Neural progenitor cell (in vitro differentiated cells): ENCODE measurements at regions not wholly inside any gene's neighbourhood (a gene's known extent, or its start where the extent isn't known, plus 50 kb on each side); places are given as distances from the start of the nearest gene placed in this dataset.

Experiments
- DNase-seq: peaks from one replicate; pipeline ENCODE4 v3.0.0-alpha.2; 2016; ENCODE audit warnings: low spot score
- H2AFZ ChIP-seq: fragments of 200-600 bp; sonication (generic); replicated peaks from 2 replicates; pipeline ENCODE4 v1.6.1; 2016; ENCODE audit warnings: antibody characterized with exemption
- H3F3A ChIP-seq: fragments of 200-600 bp; sonication (generic); 2 replicates; pipeline ENCODE4 v1.6.1; 2016; ENCODE audit warnings: antibody characterized with exemption, low read depth
- H3K27ac ChIP-seq: fragments of 200-600 bp; sonication (generic); 2 replicates; pipeline ENCODE4 v1.5.1; 2016; ENCODE audit warnings: mild to moderate bottlenecking
- H3K27me3 ChIP-seq: fragments of 200-600 bp; sonication (generic); 2 replicates; pipeline ENCODE4 v1.6.1; 2016; ENCODE audit warnings: mild to moderate bottlenecking, moderate library complexity
- H3K36me3 ChIP-seq: fragments of 200-600 bp; sonication (generic); 2 replicates; pipeline ENCODE4 v1.5.1; 2016
- H3K4me1 ChIP-seq: fragments of 200-600 bp; sonication (generic); 2 replicates; pipeline ENCODE4 v1.6.1; 2016; ENCODE audit warnings: mixed run types
- H3K4me2 ChIP-seq: fragments of 200-600 bp; sonication (generic); 2 replicates; pipeline ENCODE4 v1.6.1; 2016
- H3K4me3 ChIP-seq: fragments of 200-600 bp; sonication (generic); 2 replicates; pipeline ENCODE4 v1.5.1; 2016
- H3K79me2 ChIP-seq: fragments of 200-600 bp; sonication (generic); 2 replicates; pipeline ENCODE4 v1.6.1; 2016; ENCODE audit warnings: low read depth
- H3K9ac ChIP-seq: fragments of 200-600 bp; sonication (generic); 2 replicates; pipeline ENCODE4 v1.6.1; 2016
- H3K9me3 ChIP-seq: fragments of 200-600 bp; sonication (generic); 2 replicates; pipeline ENCODE4 v1.5.1; 2016; ENCODE audit warnings: low read depth
- H4K20me1 ChIP-seq: fragments of 200-600 bp; sonication (generic); 2 replicates; pipeline ENCODE4 v1.6.1; 2016; ENCODE audit warnings: low read depth
- H3K27ac Mint-ChIP-seq: 3 replicates; pipeline ENCODE4 v1.8.0; 2021; ENCODE audit warnings: mixed read lengths
- H3K27me3 Mint-ChIP-seq: 2 replicates; pipeline ENCODE4 v1.8.0; 2022; ENCODE audit warnings: low read depth, mild to moderate bottlenecking, inconsistent platforms, moderate library complexity, mixed read lengths; ENCODE audit not compliant: insufficient read depth
- H3K36me3 Mint-ChIP-seq: 3 replicates; pipeline ENCODE4 v1.8.0; 2021; ENCODE audit warnings: mixed read lengths
- H3K4me1 Mint-ChIP-seq: 3 replicates; pipeline ENCODE4 v1.8.0; 2021; ENCODE audit warnings: mixed read lengths
- H3K4me3 Mint-ChIP-seq: 3 replicates; pipeline ENCODE4 v1.8.0; 2021; ENCODE audit warnings: mild to moderate bottlenecking, moderate library complexity, mixed read lengths
- H3K9me3 Mint-ChIP-seq: 3 replicates; pipeline ENCODE4 v1.8.0; 2020; ENCODE audit warnings: mixed read lengths
- EZH2 ChIP-seq: fragments of 200-600 bp; sonication (generic); IDR thresholded peaks from 2 replicates; pipeline ENCODE4 v1.6.1; 2017; ENCODE audit warnings: antibody characterized with exemption, mild to moderate bottlenecking, moderate library complexity
- EZH2phosphoT487 ChIP-seq: fragments of 200-600 bp; sonication (generic); IDR thresholded peaks from 2 replicates; pipeline ENCODE4 v1.6.1; 2017; ENCODE audit warnings: antibody characterized with exemption
- TF ChIP-seq, protein P1 (sequence below): fragments of 200-600 bp; sonication (generic); IDR thresholded peaks from 2 replicates; pipeline ENCODE4 v1.5.1; 2017; ENCODE audit warnings: antibody characterized with exemption, mild to moderate bottlenecking

DNA sequence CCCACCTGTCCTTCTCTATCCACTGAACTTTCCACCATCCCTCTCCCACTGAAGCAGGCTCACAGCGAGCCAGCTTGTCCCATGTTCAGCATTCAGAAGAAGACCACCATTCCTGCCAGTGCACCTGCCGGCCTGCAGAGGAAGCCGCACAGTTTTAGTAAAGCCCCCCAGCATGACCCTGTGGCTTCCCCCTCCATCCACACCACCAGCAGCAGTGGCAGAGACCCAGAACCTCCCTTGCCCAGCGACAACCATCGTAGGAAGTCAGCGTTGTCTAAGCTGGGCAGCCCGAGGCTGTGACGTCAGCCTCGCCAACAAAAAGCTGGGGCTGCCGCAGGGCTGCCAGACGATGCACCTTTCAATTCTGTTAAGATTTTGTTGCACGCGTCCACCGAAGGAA is 66.6 kb upstream of the TAMM41 start:
- H3K36me3 Mint-ChIP-seq = no peaks in the 10 kb centered on the region
- no peaks in the 10 kb centered on the region for H3K9me3 Mint-ChIP-seq
- no peak overlapping the region for H3K9ac ChIP-seq
- peaks cover 2% of the 10 kb centered on the region for H3K4me1 Mint-ChIP-seq
- H3K4me1 ChIP-seq = no peaks in the 10 kb centered on the region
- DNase-seq = no peak
- TF ChIP-seq, protein P1, sequence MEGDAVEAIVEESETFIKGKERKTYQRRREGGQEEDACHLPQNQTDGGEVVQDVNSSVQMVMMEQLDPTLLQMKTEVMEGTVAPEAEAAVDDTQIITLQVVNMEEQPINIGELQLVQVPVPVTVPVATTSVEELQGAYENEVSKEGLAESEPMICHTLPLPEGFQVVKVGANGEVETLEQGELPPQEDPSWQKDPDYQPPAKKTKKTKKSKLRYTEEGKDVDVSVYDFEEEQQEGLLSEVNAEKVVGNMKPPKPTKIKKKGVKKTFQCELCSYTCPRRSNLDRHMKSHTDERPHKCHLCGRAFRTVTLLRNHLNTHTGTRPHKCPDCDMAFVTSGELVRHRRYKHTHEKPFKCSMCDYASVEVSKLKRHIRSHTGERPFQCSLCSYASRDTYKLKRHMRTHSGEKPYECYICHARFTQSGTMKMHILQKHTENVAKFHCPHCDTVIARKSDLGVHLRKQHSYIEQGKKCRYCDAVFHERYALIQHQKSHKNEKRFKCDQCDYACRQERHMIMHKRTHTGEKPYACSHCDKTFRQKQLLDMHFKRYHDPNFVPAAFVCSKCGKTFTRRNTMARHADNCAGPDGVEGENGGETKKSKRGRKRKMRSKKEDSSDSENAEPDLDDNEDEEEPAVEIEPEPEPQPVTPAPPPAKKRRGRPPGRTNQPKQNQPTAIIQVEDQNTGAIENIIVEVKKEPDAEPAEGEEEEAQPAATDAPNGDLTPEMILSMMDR = no peak
- no peak overlapping the region for H3K4me2 ChIP-seq
- H3K27me3 Mint-ChIP-seq = peaks cover 6% of the 10 kb centered on the region
- no peak overlapping the region for H2AFZ ChIP-seq
- no peaks in the 10 kb centered on the region for H4K20me1 ChIP-seq
- H3K4me3 ChIP-seq = no peak overlapping the region
- H3K27me3 ChIP-seq = no peaks in the 10 kb centered on the region
- H3F3A ChIP-seq = no peaks in the 10 kb centered on the region
- H3K79me2 ChIP-seq = no peaks in the 10 kb centered on the region
- H3K4me3 Mint-ChIP-seq = no peak overlapping the region
- H3K36me3 ChIP-seq = no peaks in the 10 kb centered on the region
- H3K27ac ChIP-seq = no peak overlapping the region
- no peaks in the 10 kb centered on the region for H3K9me3 ChIP-seq
- H3K27ac Mint-ChIP-seq = no peak overlapping the region

DNA sequence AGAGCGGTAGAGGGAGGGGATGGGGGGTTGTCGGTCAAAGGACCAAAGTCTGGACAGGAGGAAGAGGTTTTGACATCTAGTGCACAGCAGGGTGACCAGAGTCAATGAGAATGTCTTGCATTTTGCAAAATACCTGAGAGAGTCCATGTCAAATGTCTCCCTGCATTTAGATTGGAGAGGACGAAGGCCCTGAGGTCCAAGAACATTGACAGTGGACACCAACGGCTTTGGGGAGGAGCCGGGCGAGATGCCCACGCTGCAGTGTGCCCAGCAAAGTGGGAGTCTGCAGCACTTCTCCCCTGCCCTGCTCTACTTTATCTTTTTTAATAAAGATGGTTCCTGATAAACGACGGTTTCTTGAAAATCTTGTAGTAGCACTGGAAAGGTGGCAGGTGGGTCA is 67.4 kb upstream of the TAMM41 start:
- Histone ChIP-seq H3K9ac (no peak overlapping the region), H3F3A (no peaks in the 10 kb centered on the region), H3K9me3 (no peaks in the 10 kb centered on the region), H3K36me3 (no peaks in the 10 kb centered on the region), H2AFZ (no peak overlapping the region), H3K27ac (no peak overlapping the region), H3K79me2 (no peaks in the 10 kb centered on the region), H3K4me3 (no peak overlapping the region), H4K20me1 (no peaks in the 10 kb centered on the region), H3K4me1 (peaks cover 7% of the 10 kb centered on the region), H3K4me2 (no peak overlapping the region), H3K27me3 (no peaks in the 10 kb centered on the region)
- Mint-ChIP-seq H3K27me3 (peaks cover 9% of the 10 kb centered on the region), H3K9me3 (no peaks in the 10 kb centered on the region), H3K27ac (no peak overlapping the region), H3K4me1 (peaks cover 6% of the 10 kb centered on the region), H3K36me3 (no peaks in the 10 kb centered on the region), H3K4me3 (no peak overlapping the region)
- TF ChIP-seq EZH2phosphoT487 (no peak), EZH2 (no peak)
- TF ChIP-seq, protein P1 = no peak
- no peak for DNase-seq

DNA sequence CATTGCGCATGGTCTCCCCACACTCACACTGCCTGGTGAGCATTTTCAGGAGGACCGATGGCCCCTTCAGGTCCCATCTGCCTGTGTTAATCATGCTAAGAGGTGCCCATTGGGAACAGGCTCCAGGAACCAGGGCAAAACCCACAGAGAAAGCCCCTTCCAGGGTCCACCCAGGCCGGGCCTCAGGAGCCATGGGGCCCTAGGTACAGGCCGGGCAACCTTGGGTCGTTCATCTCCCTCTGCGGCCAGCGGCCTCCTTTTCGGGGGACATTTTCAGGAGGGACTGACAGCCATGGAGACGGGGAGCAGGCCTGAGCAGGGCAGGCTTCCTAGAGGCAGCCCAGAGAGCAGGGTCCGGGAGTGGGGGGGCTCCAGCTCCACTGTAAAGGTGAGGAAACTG is 68.0 kb upstream of the TAMM41 start:
- no peaks in the 10 kb centered on the region for H3K9me3 ChIP-seq
- Mint-ChIP-seq H3K27ac (no peak overlapping the region), H3K27me3 (peaks cover 9% of the 10 kb centered on the region), H3K36me3 (no peaks in the 10 kb centered on the region), H3K9me3 (no peaks in the 10 kb centered on the region), H3K4me1 (peaks cover 11% of the 10 kb centered on the region), H3K4me3 (no peak overlapping the region)
- H3K4me2 ChIP-seq = no peak overlapping the region
- no peak overlapping the region for H3K27ac ChIP-seq
- no peak for DNase-seq
- peaks cover 13% of the 10 kb centered on the region for H3K4me1 ChIP-seq
- H3K9ac ChIP-seq = no peak overlapping the region
- H4K20me1 ChIP-seq = no peaks in the 10 kb centered on the region
- H3F3A ChIP-seq = peaks cover under 1% of the 10 kb centered on the region
- H2AFZ ChIP-seq = no peak overlapping the region
- H3K36me3 ChIP-seq = no peaks in the 10 kb centered on the region
- TF ChIP-seq EZH2 (no peak), EZH2phosphoT487 (no peak)
- TF ChIP-seq, protein P1 = no peak
- H3K4me3 ChIP-seq = no peak overlapping the region
- H3K27me3 ChIP-seq = no peaks in the 10 kb centered on the region
- H3K79me2 ChIP-seq = no peaks in the 10 kb centered on the region
